ENCODE measurements at regions not wholly inside any gene's neighbourhood (a gene's known extent, or its start where the extent isn't known, plus 50 kb on each side); places are given as distances from the start of the nearest gene placed in this dataset.

DNA sequence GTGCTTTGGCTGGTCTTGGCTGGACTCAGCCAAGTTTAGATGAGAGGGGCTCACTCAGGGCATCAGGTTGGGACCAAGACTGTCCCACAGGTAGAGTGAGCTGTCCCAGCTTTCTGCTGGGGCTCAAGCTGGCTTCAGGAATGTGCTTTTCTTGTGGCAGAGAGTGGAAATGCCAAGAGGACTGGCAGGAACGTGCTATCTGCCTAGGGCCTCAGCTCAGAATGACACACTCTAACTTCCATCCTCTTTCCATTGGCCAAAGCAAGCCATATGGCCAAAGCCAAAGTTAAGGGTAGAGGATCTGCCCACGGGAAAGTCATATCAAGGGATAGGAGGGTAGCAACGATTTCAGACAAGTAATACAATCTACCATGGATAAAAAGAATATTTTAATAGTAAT is 178.8 kb downstream of the ABHD5 start:
- Histone ChIP-seq H3K27ac (ENCODE audit: control insufficient read depth, insufficient read depth) (no peak overlapping the region), H3K4me3 (no peak overlapping the region), H2AFZ (ENCODE audit: control insufficient read depth, low read depth, low read length) (no peak overlapping the region), H3K4me1 (ENCODE audit: control insufficient read depth, insufficient read depth, low read length) (no peaks in the 10 kb centered on the region), H3K27me3 (replicated peaks in 1 of 2; ENCODE audit: control insufficient read depth in 2 of 2, insufficient read depth in 2 of 2, low read length in 1 of 2) (peaks cover 3 to 10% of the 10 kb centered on the region in 2 experiments; a peak in 2 of 4 replicates), H3K9ac (ENCODE audit: control insufficient read depth, insufficient read depth, low read length) (no peak overlapping the region), H3K79me2 (ENCODE audit: control insufficient read depth, insufficient read depth, low read length) (no peaks in the 10 kb centered on the region), H3K9me3 (replicated peaks; ENCODE audit: control insufficient read depth, insufficient read depth, low read length) (no peaks in the 10 kb centered on the region), H3K36me3 (ENCODE audit: control insufficient read depth in 2 of 2, insufficient read depth in 2 of 2, low read length in 1 of 2) (no peaks in the 10 kb centered on the region), H4K20me1 (ENCODE audit: control insufficient read depth, insufficient read depth) (0 out of 2 replicates have a peak, but pooled peaks cover 3% of the 10 kb centered on the region), H3K4me2 (ENCODE audit: control insufficient read depth, insufficient read depth) (no peak overlapping the region)
- in situ Hi-C loops (cut with MboI), result no loop called here
- ChIA-PET POLR2A (no interaction called here), CTCF (interaction anchor here (1.6 to 5.3 kb wide), 2 partner anchors 12 to 14 kb away, joined by 3 to 26 read pairs; no protein-coding TSS in a partner anchor), SMC1A (ENCODE audit: uncharacterized antibody, unreplicated experiment) (interaction anchor here (1.6 kb wide), 1 partner anchor 23 kb away, joined by 3 read pairs; no protein-coding TSS in a partner anchor), RAD21 (ENCODE audit: unreplicated experiment) (no interaction called here)
- intact Hi-C loops (cut with micrococcal nuclease; ENCODE audit: unreplicated experiment), result no loop called here
- TF ChIP-seq CBFB (IDR thresholded peaks at IDR 0.05; ENCODE audit: low read depth) (no peak), ATF7 (IDR thresholded peaks at IDR 0.05; ENCODE audit: low read depth) (no peak), KDM1A (IDR thresholded peaks at IDR 0.05; ENCODE audit: borderline replicate concordance) (no peak), EED (IDR thresholded peaks at IDR 0.05; ENCODE audit: low read depth) (no peak), JUNB (IDR thresholded peaks at IDR 0.05) (no peak), TAF1 (IDR thresholded peaks at IDR 0.05; ENCODE audit: borderline replicate concordance, low read depth, low read length) (no peak), MTA3 (IDR thresholded peaks at IDR 0.05; ENCODE audit: borderline replicate concordance, low read length) (no peak), HDAC6 (IDR thresholded peaks at IDR 0.05; ENCODE audit: unreplicated experiment) (no peak), IKZF1 (conservative IDR thresholded peaks at IDR 0.05) (no peak), EGR1 (IDR thresholded peaks at IDR 0.05; ENCODE audit: borderline replicate concordance in 1 of 2, low read depth in 2 of 2, low read length in 2 of 2) (no peak), RAD21 (IDR thresholded peaks at IDR 0.05; ENCODE audit: insufficient read depth, low read depth, low read length) (no peak), NFIC (IDR thresholded peaks at IDR 0.05; ENCODE audit: low read depth, low read length) (no peak), RFX5 (IDR thresholded peaks at IDR 0.05; ENCODE audit: low read depth, low read length) (no peak), HCFC1 (IDR thresholded peaks at IDR 0.05; ENCODE audit: low read length) (no peak), LARP7 (IDR thresholded peaks at IDR 0.05) (no peak), KAT2A (conservative IDR thresholded peaks at IDR 0.05; ENCODE audit: control insufficient read depth, low read depth, low read length) (no peak)
- TF ChIP-seq, protein P1, sequence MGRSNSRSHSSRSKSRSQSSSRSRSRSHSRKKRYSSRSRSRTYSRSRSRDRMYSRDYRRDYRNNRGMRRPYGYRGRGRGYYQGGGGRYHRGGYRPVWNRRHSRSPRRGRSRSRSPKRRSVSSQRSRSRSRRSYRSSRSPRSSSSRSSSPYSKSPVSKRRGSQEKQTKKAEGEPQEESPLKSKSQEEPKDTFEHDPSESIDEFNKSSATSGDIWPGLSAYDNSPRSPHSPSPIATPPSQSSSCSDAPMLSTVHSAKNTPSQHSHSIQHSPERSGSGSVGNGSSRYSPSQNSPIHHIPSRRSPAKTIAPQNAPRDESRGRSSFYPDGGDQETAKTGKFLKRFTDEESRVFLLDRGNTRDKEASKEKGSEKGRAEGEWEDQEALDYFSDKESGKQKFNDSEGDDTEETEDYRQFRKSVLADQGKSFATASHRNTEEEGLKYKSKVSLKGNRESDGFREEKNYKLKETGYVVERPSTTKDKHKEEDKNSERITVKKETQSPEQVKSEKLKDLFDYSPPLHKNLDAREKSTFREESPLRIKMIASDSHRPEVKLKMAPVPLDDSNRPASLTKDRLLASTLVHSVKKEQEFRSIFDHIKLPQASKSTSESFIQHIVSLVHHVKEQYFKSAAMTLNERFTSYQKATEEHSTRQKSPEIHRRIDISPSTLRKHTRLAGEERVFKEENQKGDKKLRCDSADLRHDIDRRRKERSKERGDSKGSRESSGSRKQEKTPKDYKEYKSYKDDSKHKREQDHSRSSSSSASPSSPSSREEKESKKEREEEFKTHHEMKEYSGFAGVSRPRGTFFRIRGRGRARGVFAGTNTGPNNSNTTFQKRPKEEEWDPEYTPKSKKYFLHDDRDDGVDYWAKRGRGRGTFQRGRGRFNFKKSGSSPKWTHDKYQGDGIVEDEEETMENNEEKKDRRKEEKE (IDR thresholded peaks at IDR 0.05), result no peak
- TF ChIP-seq, protein P2, sequence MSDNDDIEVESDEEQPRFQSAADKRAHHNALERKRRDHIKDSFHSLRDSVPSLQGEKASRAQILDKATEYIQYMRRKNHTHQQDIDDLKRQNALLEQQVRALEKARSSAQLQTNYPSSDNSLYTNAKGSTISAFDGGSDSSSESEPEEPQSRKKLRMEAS (IDR thresholded peaks at IDR 0.05; ENCODE audit: low read depth, low read length), result no peak
- TF ChIP-seq, protein P3, sequence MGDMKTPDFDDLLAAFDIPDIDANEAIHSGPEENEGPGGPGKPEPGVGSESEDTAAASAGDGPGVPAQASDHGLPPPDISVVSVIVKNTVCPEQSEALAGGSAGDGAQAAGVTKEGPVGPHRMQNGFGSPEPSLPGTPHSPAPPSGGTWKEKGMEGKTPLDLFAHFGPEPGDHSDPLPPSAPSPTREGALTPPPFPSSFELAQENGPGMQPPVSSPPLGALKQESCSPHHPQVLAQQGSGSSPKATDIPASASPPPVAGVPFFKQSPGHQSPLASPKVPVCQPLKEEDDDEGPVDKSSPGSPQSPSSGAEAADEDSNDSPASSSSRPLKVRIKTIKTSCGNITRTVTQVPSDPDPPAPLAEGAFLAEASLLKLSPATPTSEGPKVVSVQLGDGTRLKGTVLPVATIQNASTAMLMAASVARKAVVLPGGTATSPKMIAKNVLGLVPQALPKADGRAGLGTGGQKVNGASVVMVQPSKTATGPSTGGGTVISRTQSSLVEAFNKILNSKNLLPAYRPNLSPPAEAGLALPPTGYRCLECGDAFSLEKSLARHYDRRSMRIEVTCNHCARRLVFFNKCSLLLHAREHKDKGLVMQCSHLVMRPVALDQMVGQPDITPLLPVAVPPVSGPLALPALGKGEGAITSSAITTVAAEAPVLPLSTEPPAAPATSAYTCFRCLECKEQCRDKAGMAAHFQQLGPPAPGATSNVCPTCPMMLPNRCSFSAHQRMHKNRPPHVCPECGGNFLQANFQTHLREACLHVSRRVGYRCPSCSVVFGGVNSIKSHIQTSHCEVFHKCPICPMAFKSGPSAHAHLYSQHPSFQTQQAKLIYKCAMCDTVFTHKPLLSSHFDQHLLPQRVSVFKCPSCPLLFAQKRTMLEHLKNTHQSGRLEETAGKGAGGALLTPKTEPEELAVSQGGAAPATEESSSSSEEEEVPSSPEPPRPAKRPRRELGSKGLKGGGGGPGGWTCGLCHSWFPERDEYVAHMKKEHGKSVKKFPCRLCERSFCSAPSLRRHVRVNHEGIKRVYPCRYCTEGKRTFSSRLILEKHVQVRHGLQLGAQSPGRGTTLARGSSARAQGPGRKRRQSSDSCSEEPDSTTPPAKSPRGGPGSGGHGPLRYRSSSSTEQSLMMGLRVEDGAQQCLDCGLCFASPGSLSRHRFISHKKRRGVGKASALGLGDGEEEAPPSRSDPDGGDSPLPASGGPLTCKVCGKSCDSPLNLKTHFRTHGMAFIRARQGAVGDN (IDR thresholded peaks at IDR 0.05), result no peak
- FAIRE-seq (no peak), DNase-seq (ENCODE audit: low read depth, low spot score) (no peak), ATAC-seq (no peak)
- no TSS peak for BruUV-seq (replicated peaks)
- 4% methylated on average over 3 of the region's 3 CpGs for WGBS (ENCODE audit: insufficient coverage, insufficient replicate concordance, low lambda C conversion rate, missing lambda C conversion rate)
